NOMO-1 treated with dmso at 0.1 percent for 144 hours (cell line): ENCODE measurements at regions not wholly inside any gene's neighbourhood (a gene's known extent, or its start where the extent isn't known, plus 50 kb on each side); places are given as distances from the start of the nearest gene placed in this dataset.

Experiments used
- DNase-seq: peaks from one replicate; lab custom pipeline; 2025; ENCODE audit not compliant: unreplicated experiment; lab: John Stamatoyannopoulos, UW

DNA sequence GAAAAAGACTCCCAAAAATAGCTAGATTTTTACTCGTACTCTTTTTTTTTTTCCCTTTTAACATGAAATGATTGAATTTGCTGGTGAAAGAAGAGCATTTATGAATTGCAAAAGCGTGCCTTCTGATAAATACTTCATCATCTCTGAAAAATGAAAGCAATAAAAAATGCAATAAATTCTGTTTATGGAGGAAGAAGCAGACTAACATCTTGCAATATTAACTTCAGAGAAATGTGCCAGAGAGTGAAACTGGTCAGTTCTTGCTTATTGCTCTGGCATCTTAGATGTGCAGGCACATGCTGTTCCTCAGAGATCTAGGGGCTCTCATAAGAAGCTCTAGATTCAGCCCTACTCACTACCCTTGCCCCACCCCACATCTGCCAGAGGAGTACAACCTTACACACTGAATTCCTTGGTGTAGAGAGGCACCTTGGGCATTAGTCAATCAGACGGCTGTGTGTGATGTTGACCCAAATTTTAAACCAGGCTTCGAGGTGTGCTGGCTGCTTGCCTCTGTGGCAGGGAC lies 891.1 kb upstream of the GHITM start:
- no peak for DNase-seq

DNA sequence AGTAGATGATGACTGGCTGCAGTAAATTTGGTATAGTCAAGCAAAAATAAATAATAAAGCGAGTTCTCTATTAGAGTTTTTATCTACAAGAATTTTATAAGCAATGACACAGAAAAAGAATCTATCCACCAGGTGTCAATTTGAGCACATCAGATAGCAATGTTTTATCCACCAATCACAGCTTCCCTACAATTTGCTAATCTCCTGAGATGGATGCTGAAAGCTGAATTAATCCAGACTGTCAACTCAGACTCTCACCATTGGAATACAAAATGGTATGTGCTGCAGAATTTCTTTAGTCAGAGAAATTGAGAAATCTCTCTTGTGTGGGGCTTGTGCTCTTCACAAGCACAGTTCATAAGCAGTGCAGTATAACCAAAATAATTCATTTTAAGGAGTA lies 888.9 kb upstream of the GHITM start:
- no peak for DNase-seq

DNA sequence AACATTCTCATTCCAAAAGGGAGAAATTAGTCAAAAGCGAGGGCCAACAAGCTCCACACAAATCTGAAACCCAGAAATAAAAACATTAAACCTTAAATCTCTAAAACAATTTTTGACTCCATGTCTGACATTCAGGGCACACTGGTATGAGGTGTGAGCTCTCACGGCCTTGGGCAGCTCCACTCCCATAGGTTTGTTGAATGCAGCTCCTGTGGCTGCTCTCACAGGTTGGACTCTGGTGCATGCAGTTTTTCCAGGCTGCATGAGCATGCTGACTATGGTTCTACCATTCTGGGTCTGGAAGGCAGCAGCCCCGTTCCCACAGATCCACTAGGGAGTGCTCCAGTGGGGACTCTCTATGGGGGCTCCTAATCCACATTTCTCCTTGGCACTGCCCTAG lies 887.1 kb upstream of the GHITM start:
- DNase-seq, result no peak

DNA sequence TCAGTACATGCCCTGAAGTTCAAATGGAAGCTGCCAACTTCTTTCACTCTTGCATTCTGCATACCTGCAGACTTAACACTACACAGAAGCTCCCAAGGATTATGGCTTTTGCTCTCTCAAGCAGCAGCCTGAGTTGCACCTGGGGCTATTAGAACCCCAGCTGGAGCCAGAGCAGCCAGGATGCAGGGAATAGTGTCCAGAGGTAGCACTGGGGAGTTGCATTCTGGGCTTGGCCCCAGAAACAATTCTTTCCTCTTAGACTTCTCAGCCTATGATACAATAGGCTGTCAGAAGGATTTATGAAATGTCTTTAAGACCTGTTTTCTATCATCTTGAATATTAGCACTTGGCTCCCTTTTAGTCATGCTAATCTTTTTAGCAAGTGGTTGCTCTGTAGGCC lies 886.7 kb upstream of the GHITM start:
- DNase-seq, result no peak

DNA sequence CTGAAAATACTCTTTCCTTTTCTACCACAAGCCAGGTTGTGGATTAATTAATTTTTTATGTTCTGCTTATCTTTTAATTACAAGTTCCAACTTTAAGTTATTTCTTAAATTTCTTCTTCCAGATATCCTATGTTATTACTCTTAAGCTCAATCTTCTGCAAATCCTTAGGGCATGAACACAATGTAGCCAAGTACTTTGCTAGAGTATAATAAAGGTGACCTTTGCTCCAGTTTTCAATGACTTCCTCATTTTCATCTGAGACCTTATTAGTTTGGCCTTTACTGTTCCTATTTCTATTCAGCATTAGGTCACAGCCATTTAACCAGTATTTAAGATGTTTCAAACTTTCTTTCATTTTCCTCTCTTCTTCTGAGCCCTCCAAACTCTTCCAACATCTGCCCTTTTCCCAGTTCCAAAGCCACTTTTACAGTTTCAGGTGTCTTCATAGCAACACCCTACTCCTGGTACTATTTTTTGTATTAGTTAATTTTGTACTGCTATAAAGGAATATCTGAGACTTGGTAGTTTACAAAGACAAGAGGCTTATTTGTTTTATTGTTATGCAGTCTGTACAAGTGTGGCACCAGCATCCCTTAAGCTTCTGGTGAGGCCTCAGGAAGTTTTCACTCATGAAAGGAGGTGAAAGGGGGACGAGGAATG lies 886.2 kb upstream of the GHITM start:
- no peak for DNase-seq

DNA sequence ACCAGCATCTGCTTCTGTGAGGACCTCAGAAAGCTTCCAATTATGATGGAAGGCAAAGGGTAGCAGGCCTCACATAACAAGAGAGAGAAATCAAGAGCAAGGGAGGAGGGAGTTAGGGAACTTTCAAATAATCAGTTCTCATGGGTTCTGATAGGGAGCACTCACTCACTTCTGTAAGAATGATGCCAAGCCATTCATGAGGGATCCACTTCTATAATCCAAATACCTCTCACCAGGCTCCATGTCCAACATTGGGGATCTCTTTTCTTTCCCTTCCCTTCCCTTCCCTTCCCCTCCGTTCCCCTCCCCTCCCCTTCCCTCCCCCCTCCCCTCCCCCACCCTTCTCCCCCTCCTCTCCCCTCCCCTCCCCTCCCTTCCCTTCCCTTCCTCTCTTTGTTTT lies 884.6 kb upstream of the GHITM start:
- no peak for DNase-seq

DNA sequence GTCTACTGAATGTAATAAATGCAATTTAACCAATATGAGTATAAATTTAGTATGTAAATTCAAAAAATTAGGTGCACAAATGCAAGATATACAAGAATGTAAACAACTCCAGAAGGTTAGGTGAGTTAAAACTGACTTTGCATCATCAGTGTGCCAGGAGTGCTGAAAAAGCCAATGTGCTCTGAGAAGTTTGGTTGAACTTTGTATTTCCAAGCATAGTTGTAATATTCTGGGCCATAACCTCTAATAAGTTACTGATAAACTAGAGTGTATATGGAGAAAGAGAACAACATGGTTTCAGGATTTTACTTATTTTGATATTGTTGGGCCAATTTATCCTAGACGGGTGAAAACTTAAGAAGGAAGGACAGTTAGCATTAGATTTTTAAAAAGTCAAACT lies 876.9 kb upstream of the GHITM start:
- no peak for DNase-seq

DNA sequence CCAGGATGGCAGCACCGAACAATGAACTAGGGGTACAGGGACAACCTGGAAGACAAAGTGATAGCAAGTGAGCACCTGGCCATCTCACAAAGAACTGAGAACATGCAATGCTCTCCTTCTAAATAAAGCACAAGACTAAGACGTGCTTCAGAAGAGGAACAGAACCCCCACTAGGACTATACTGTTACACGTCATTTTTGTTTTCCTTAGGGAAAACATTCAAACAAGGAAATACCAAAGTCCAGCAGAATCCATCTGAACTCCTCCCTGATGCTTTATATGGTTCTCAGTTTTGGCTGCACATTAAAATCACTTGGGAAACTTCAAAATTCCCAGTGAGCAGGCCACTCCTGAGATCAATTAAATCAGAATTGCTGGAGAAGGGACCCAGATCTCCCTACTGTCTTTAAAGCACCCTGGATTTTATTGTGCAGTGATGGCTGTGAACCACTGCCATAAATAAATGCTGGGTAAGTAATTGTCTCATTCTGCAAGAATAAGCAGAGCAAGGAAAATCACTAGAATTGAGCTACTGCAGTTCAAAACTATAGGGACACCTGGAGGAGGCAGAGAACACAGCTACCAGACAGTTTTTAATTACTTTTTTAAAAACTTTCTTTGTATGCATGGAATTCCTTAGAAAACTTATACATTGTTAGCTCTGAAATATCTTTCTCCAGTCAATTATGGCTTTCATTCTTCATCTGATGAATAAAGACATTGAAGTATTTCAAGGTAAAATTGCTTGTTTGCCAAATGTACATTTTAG lies 866.5 kb upstream of the GHITM start:
- DNase-seq, result no peak

DNA sequence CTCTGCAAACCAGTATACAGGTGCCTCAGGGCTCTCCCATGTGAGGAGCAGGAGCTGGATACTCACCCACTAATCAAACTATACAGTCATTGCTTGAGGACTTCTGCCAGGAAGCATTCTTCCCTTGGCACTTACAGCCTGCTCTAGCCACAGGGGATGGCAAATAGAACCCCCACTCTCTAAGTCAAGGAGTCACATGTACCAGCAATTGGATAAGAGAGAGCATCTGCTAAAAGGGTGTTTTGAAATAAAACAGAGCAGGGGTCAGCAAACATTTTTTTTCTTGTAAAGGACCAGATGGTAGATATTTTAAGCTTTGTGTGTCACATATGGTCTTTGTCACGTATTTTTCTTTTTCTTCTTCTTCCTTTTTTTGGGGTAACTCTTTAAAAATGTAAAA lies 865.2 kb upstream of the GHITM start:
- DNase-seq, result no peak

DNA sequence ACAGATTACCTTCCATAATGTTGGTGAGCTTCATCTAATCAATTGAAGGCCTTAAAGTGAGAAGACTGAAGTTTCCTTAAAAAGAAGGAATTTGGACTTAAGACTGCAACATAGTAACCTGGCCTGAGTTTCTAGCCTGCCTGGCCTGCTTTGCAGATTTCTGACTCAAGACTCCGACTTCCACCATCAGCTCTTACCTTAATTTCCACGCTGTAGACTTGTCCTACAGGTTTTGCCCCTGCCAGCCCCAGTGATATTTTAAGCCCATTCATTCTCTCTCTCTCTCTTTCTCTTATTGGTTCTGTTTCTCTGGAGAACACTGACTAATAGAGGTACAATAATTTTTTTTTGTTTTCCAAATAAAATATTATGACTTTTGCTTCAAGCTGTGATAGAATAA lies 862.3 kb upstream of the GHITM start:
- no peak for DNase-seq

DNA sequence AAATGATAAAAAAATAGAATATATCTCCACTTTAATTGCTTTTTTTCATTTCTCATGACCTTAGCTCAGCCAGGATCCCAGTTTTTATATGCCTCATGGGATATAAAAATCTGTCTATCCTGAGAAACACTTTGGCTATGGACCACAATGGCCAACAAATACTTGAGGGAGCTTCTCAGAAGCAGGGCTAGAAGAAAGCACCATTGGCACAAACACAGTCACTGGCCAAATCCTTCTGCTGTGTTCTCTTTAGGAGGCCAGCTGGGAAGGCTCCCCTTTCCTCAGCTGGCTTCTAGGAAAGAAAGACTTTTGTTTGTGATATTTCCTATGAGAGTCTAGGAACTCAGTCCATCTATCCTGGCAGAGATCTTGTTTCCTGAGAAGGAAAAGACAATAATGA lies 856.2 kb upstream of the GHITM start:
- no peak for DNase-seq

DNA sequence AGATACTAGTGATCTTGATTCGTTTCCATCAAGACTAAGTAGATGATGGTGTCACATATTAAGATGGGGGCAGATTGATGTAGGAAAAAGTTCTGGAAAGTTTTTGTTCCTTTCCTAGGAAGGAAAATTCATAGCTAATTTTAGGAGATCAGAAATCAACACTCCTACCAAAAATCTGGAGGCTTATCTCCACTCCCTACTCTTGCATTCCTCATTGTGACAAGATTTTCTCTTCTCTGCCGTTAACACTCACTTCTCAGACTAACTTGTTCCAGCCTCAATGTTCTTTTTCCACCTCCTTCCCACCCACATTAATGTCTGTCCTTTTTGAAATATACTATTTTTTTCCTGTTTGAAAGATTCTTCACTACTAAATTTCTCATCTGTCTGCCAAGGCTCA lies 851.9 kb upstream of the GHITM start:
- no peak for DNase-seq

DNA sequence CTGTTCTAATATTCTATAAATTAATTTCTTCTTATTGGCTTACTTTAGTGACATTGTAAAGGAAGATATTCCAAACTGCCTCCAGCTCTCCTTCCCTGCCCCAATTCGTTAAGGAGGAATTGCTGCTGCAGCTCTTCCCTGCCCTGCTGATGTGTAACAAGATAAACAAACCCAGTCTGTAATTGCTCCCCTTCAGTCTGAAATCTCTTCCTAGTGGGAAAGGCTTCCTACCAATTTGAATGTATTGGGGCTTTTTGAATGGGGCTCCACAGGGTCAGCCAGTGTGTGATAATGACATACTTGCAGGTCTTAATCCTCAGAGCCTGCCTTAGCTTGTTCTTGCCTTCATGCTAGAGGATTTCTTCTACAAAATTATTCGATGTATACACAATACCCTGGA lies 849.9 kb upstream of the GHITM start:
- DNase-seq, result no peak

DNA sequence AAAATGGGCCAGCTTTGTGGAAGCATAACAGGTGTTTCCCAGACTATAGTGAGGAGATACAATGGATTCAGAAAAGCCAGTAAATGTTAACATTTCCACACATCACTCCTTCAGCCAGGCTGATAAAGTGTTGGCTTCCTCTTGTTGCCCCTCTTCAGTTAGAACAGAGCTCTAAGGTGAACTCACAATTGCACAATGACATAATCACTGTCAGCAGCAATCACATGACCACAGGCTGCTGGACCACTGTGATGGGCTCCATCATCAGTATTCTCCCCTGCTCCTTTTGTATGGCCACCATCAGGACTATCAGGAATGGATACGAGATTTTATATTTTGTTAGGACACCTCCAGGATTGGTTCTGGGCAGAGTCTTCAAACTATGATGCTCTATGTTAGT lies 849.4 kb upstream of the GHITM start:
- DNase-seq, result no peak

DNA sequence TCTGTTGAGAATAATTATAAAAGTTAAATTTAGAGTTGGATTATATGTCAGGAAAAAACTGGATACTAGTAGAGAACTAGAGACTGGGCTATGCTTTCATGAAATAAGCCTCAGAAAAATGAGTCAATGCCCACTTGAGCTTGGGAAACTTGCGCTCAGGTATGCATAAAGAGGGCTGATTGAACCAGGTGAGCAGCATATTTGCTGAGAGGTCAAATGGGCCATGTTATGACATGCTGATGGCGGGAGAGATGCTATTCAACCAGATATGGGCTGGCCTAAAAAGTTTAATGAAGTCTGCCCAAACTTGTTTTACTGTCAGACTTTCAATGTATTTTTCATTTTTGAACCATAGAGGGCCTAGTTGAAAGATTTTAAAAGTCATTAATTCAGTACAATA lies 837.6 kb upstream of the GHITM start:
- no peak for DNase-seq

DNA sequence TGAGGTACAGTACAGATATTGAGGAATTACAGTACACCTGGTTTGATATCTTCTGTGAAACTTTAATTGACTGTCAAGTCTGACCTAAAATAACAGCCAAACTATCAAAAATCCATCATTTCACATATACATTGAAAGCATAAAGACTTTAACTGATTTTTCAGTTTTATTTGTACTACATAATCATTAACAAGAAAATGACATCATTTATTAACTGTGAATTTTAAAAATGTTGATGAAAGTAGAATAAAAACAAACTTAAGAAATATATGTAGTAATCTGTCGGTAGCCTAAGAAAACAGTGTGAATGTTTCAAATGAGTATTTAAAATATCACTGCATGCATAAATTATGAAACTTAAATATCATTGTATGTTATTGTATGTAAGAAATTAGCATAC lies 836.7 kb upstream of the GHITM start:
- DNase-seq, result no peak

DNA sequence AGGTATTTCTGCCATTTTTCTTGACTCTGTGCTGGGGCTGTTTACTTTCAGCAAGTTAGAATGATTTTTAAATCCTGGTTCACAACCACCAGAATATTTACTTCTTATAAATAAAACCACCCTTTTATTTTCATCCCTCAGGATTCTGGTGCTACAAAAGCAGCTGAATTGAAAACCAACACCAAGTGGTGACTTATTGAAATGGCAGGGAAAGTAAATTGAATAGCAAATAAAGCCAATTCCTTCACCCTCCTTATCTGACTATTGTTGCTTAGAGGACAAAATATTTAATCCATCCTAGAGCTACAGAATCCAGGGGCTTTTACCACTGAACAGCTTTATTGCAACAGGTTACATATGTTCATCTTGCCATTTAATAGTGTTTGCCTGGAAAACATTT lies 828.6 kb upstream of the GHITM start:
- DNase-seq, result no peak

DNA sequence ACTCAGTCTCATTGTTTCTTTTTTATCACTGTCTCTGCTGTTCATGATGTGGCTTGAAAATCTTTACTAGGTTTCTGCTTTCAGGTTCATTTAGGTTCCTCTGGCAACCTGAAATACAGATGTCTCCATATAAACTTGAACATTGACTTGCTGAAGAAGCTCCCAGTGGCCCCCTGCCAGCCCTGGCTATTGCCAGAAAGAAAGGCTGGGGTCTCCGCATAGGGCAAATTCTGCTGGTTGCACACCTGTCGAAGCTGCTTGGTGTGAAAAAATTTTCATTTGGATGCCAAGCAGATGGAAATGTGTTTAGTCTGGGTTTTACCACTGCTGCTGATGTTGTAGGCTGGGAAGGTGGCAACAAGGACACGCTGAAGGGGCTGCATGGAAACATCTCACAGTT lies 826.7 kb upstream of the GHITM start:
- no peak for DNase-seq

DNA sequence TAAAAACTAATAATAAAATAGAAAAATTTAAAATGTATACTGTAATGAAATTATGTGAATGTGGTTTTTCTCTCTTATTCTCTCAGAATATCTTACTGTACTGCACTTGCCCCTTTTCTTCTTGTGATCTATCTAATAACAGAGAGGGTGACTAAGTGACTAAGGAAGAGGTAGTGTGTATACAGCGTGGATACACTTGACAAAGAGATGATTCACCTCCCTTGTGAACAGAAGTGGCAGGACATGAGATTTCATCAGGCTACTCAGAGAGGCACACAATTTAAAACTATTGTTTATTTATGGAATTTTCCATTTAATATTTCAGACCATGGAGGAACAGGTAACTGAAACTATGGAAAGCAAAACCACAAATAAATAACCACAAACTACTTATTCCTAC lies 806.6 kb upstream of the GHITM start:
- DNase-seq, result no peak

DNA sequence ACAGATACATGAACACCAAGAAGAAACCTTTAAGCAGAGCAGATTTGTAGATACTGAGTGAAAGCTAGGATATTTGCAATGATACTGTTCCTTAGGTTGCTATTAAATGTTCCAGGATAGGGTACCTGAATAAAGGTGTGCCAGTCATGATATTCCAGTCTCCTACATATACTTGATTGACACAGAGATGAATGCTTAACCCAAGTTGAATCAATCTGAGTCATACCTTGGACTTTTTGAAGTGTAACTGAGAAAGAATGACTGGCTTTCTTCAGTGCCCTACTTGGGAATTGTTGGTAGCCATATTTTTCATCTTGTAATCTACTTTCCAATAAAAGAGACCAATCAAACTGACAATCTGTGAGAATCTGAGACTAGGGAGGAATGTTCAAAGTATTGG lies 805.7 kb upstream of the GHITM start:
- DNase-seq, result no peak

DNA sequence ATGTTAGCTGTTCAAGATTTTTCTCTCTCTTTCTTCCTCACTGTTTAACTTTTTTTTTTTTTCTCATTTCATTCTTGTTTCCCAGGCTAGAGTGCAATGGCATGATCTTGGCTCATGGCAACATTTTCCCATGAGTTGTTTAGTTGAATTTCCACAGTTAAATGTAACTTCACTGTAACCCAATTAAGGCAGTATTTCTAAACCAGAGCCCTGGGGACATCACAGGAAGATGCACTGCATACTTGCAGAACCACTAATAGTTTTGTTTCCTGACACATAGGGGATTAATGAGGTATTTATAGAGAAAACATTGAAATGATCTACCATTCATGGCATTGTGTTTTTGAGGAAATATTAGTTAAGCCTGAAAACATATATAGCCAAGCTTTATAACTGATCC lies 795.6 kb upstream of the GHITM start:
- no peak for DNase-seq

DNA sequence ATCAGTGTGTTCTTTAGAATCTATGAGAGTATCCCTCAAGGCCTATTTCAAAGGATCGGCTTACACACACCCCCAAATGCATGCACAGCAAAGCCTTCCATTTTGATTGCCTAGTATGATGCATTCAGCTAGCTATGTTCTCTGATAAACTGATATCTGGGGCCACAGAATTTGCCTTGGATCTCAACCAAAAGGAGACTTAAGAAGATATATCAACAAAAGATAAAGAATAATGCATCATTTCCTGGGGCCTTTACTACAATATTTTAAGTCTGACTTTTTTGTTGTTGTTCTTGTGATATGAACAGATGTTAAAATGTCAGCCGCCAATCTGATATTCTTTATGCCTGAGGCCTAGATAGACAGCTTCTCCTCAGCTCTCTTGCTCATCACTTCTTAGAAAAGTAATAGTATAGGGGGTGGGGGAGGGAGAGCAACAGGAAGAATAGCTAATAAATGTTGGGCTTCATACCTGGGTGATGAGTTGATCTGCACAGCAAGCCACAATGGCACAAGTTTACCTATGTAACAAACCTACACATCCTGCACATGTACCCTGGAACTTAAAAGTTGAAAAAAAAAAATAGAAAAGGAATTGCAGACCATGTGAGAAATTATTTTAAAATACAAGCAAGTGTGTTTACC lies 792.9 kb upstream of the GHITM start:
- DNase-seq, result no peak
